T-helper 1 cell (primary cell): ENCODE measurements at regions not wholly inside any gene's neighbourhood (a gene's known extent, or its start where the extent isn't known, plus 50 kb on each side); places are given as distances from the start of the nearest gene placed in this dataset.
A peak's percentile ranks its signal among the peaks of the same experiment; 100 is the strongest.

Experiments
- DNase-seq, 5 donors: peaks; one replicate each; pipeline ENCODE4 v3.0.0-alpha.2; 2012 to 2020

- no peak for DNase-seq
Measured at GRCh38 chr3:106797461-106797860, 579.8 kb upstream of the CCDC54 start.

- DNase-seq = no peak
Measured at GRCh38 chr3:106805625-106806024, 571.6 kb upstream of the CCDC54 start.

GRCh38 chr3:106806964-106807363, 570.3 kb upstream of the CCDC54 start:
- no peak for DNase-seq

DNA sequence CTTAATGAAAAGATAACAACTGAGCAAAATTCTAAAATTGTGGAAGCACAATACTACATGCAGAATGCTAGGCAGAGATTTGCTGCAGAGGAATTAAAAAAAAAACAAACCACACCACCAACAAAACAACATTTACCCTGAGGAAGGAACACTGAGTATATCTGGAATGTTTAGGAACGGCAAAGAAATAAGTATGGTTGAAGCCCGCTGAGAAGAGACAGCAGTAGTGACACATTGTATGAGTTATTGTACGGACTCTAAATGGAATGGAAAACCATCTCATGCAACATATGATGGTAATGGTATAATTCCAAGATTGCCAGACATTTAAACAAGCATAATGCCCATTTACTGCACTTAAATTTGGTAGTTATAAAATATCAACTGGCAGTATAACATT, 568.2 kb upstream of the CCDC54 start:
- no peak for DNase-seq

GRCh38 chr3:106809623-106810299, 567.5 kb upstream of the CCDC54 start:
- no peak for DNase-seq

GRCh38 chr3:106810300-106810875, 566.9 kb upstream of the CCDC54 start:
- DNase-seq = no peak

DNA sequence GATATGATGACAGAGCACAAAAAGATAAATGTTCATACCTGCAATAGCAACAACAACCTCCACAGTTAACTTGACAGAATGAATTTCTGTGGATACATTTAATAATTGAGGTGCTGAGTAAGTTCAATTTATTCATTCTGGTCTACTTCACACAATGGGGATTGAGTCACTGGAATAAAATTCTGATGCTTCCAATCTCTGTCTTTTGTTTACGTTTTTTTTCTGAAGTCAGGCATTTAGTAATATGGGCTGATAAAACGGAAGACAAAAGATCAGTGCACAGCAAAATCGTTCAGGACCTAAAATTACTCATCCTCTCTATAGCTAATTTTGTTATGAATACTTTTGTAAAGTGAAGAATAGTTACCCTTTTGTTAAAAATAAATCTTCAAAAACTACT, 565.9 kb upstream of the CCDC54 start:
- no peak for DNase-seq

DNA sequence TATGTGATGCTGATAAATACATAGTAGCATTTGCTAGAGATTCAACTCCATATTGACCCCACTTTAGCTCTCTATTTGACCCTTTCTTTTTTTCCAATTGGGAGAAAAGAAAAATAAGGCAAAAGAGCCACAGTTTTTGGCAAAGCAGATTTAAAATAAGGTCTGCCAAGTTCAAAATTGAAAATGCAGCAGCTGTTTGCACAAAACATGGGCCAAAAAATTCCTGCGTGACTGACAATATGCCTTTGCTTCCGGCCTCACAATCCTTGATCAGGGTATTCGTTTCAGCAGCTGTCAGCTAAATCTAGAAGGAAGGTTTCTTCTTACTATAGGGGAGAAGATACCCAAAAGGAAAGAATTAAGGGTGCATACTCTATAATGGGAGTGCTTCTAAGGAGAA, 563.5 kb upstream of the CCDC54 start:
- no peak for DNase-seq

- DNase-seq = no peak
Measured at GRCh38 chr3:106814231-106814630, 563.0 kb upstream of the CCDC54 start.

DNA sequence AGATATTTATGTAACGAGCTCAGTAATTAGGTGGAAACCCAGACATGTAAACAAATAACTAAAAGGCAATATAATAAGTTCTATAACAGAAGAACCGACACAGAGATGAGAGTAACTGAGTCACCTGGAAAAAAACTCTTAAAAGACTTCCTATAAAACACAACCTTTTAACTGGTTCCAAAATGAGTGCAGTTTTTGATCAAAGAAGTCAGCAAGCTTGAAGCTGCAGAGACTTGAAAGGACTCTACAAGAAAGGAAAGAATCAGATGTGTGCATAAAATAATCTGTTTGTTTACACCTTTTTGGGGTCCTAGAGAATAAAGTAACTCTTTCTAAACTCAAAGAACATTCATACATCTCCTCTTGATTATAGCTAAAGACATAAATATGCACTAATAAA, 560.4 kb upstream of the CCDC54 start:
- no peak for DNase-seq

DNA sequence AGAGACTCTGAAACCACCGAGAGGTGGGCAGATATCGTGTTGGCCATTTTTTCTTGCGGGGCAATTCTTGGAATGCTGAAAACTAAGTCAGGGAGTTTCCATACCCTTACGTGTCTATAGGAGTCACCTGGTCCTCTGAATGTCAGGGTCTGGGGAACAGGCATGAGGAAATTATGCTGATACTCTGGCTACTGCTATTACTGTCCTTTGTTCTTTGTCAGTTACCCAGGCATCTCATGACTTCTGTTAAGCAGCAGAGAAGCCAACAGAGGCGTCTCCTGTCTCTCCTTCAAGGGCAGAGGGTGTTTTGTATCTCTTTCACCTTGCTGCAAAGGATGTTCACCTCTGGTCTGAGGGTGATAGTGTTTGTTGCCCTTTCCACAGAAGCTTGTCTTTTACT, 559.5 kb upstream of the CCDC54 start:
- DNase-seq = no peak

GRCh38 chr3:106819440-106819839, 557.8 kb upstream of the CCDC54 start:
- no peak for DNase-seq

DNA sequence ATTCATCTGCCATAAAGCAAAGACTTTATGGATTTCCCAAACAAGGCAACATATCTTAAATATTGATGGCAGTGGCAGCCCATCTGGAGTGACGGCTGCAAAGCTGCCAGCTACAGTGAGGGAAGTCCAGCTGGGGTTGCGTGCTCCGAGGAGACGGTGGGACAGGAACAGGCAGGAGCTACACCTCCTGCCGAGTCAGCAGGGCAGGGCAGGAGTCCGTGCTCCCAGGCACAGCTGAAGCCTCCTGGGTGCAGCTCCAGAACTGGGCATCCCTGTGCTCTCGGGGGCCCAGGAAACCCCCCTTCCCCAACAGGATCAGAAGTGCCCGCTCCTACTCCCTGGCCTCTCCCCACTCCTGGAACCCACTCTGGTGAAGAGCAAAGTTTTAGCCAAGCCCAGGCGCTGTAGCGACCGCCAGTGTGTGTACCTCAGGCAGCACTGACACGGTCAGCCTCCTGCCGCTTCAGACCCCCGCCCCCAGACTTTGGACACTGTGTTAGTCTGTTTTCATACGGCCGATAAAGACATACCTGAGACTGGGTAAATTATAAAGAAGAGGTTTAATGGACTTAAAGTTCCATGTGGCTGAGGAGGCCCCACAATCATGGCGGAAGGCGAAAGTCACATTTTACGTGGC, 556.4 kb upstream of the CCDC54 start:
- DNase-seq = no peak

DNA sequence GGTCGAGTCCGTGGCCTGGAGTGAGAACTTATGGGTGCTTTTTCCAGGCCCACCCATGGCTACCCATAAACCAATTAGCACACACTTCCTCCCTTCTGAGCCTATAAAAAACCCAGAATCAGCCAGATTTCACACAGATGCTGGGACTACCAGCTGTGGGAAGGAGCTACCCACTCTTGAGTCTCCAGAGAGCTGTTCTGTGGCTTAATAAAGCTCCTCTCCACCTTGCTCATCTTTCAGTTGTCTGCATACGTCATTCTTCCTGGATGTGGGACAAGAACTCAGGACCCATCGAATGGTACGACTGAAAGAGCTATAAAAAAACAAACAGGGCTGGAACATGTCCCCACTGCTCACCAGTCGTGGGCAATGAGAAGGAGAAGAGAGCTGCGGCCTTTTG, 555.4 kb upstream of the CCDC54 start:
- DNase-seq = no peak

DNA sequence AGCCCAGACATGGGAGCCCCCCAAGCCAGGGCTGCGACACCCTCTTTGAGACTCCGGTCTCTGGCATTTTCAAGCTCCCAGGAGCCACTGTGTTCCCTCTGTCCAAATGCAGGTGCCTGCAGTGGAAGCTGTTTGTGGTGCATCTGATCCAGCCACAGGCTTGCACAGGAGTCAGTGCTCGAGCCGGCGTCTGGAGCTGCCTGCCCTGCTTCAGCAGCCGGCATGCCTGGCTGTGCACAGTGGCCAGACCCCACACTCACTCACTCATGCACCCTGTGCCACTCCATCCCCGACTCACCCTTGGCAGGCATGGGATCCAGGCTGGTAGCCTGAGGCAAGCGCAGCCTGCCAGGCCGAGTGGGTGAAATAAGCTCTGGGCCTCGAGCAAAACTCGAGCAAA, 555.0 kb upstream of the CCDC54 start:
- DNase-seq = no peak

DNA sequence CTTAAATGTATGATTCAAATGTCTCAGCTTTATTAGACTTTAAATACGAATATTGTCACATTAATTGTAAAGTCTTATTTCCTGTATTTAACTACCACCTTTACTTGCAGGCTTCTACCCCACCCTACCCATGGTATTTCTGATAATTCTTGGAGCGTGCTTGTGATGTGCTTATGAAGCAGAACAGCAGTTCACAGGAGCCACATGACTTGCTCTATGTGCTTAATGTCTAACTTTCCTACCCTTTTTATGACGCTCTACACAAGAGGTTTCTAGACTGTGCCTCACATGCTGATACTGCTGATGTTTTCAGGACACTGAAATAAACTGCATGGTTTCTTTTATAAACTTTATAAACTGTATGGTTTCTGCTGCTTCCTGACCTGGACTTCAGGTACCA, 553.5 kb upstream of the CCDC54 start:
- no peak for DNase-seq

DNA sequence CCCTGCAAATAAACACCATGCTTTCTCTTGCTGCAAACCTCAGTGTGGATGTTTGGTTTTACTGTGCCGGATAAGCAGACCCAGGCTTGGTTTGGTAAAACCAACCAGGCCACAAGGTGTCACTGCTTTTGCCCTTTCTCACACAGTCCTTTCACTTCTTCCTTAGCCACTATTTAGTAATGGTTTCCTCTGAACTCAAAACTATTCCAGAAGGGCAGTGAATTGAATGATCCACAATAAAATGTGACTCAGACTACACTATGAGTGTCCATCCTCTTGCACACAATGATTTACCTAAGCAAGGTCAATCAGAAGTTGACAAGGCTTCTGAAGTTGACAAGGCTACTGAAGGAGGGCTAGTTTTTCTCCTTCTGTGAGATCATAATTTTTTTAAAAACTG, 552.4 kb upstream of the CCDC54 start:
- DNase-seq = peak in 1 of 5 donors; percentile 7

DNA sequence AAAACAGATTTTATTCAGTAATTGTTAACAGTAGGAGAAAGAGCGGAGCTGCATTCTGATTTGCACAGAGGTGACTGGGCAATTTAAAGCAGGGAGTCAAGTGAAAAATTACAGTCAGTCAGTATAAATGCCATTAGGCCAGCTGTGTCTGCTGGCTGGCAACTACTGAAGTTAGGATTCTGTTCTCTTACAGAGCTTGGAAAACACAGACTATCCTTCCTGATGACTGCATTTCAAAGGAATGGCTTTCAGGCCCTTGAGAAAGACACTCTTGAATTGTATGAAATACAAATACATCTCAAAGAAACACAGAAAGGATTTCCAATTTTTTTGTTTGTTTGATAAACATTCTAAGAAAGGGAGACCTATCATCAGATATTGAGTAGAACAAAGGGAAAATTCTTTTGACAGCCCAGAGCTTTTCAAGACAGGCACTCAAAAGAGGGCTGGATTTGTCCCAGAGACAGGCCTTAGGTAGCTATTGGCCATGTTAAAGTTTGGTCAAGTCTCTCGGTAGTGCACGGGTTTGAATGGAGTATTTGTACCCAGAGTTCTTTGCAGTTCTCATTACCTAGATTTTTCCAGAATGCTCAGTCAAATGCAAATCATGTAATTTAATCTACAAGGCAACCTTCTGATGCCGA, 551.2 kb upstream of the CCDC54 start:
- no peak for DNase-seq

- DNase-seq = peak in 1 of 5 donors; percentile 25
Measured at GRCh38 chr3:106826791-106827311, 550.4 kb upstream of the CCDC54 start.

DNA sequence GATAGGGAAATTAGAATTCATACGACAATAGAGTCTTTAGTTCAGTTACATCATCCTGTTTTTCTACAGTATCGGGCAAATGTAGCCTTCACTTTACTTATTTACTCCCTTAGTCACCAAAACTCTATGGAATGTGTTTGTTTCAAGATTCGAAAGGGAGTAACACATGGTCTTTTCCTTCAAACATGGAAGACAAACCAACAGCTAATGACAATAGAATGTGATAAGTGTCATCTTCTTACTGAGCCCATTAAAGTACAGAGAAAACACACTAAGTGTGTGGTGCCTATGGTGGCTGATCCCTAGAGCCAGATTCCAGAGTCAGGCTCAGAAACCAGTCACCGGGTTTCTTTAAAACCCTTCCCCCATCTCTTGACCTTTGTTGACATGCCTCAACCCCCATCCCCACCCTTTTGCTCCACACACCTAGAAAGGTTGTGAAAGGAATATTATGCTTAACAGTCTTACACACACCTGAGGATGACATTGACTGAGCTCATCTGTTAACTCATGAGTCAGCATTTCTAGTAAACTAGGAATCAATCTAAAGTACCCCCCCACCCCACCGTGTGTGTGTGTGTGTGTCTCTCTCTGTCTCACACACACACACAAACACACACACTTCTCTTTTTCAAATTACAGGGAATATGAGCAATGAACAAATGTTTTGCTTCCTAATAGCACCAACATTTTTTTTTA, 549.6 kb upstream of the CCDC54 start:
- DNase-seq = no peak

DNA sequence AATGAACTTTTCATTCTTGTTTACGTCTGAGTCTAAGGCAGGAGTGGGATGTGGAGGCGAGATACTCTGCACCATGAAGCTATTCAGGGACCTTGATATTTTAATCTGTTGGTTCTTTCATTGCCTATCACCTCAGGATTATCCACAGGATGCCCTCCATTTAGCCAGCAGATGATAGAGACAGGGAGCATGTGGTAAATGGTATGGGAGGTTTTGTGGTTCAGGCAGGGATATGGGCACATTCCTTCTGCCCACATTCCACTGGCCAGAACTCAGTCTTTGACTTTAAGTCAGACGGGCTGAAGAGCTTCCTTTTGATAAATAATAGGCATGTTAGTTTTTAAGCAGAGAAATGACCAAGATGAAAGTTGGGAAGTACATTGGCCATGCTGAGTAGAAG, 548.0 kb upstream of the CCDC54 start:
- DNase-seq = no peak

GRCh38 chr3:106830334-106830733, 546.9 kb upstream of the CCDC54 start:
- no peak for DNase-seq

- no peak for DNase-seq
Measured at GRCh38 chr3:106836906-106837305, 540.3 kb upstream of the CCDC54 start.
